ENCODE measurements at regions not wholly inside any gene's neighbourhood (a gene's known extent, or its start where the extent isn't known, plus 50 kb on each side); places are given as distances from the start of the nearest gene placed in this dataset.

GRCh38 chr10:131021246-131021895 lies 290.1 kb downstream of the TCERG1L start:
- no peak overlapping the region for H3K4me3 Mint-ChIP-seq
- no peaks in the 10 kb centered on the region for H3F3A ChIP-seq (replicated peaks; ENCODE audit: low read depth)
- no peaks in the 10 kb centered on the region for H3K9me2 ChIP-seq (ENCODE audit: insufficient read depth)
- no peak overlapping the region for H3K4me3 ChIP-seq
- H3K4me2 ChIP-seq = no peak overlapping the region
- H3K9me3 Mint-ChIP-seq = peaks cover 83% of the 10 kb centered on the region
- no peak overlapping the region for H3K27ac Mint-ChIP-seq
- no peaks in the 10 kb centered on the region for H3K4me1 Mint-ChIP-seq
- ATAC-seq (no peak), DNase-seq (ENCODE audit: low spot score) (no peak)
- TF ChIP-seq, protein P1, sequence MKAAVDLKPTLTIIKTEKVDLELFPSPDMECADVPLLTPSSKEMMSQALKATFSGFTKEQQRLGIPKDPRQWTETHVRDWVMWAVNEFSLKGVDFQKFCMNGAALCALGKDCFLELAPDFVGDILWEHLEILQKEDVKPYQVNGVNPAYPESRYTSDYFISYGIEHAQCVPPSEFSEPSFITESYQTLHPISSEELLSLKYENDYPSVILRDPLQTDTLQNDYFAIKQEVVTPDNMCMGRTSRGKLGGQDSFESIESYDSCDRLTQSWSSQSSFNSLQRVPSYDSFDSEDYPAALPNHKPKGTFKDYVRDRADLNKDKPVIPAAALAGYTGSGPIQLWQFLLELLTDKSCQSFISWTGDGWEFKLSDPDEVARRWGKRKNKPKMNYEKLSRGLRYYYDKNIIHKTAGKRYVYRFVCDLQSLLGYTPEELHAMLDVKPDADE (IDR thresholded peaks at IDR 0.05) = no peak
- TF ChIP-seq ZNF462 (CRISPR knock-in tag; IDR thresholded peaks at IDR 0.05) (no peak), NANOG (IDR thresholded peaks at IDR 0.05; ENCODE audit: borderline replicate concordance) (no peak)
- H3K27me3 ChIP-seq (ENCODE audit: insufficient read depth) = no peaks in the 10 kb centered on the region
- no peaks in the 10 kb centered on the region for H3K36me3 ChIP-seq (ENCODE audit: insufficient read depth)
- peaks cover 19% of the 10 kb centered on the region for H3K27me3 Mint-ChIP-seq (ENCODE audit: insufficient read depth, low read depth, poor library complexity)
- H3K4me1 ChIP-seq (ENCODE audit: insufficient read depth) = no peaks in the 10 kb centered on the region
- H3K36me3 Mint-ChIP-seq (ENCODE audit: low read depth) = peaks cover 20% of the 10 kb centered on the region
- no peaks in the 10 kb centered on the region for H4K20me1 ChIP-seq (replicated peaks; ENCODE audit: insufficient read depth)
- H3K79me2 ChIP-seq (replicated peaks; ENCODE audit: insufficient read depth) = no peaks in the 10 kb centered on the region
- H3K27ac ChIP-seq (ENCODE audit: low read depth) = no peak overlapping the region
- H2AFZ ChIP-seq = no peak overlapping the region

- no peaks in the 10 kb centered on the region for H3K4me1 Mint-ChIP-seq
- ATAC-seq = no peak
- H3K9me2 ChIP-seq (ENCODE audit: insufficient read depth) = no peaks in the 10 kb centered on the region
- H3K9me3 Mint-ChIP-seq = peaks cover 82% of the 10 kb centered on the region
- H3K27ac Mint-ChIP-seq = no peak overlapping the region
- no peaks in the 10 kb centered on the region for H3K79me2 ChIP-seq (replicated peaks; ENCODE audit: insufficient read depth)
- H3K4me3 ChIP-seq = no peak overlapping the region
- peaks cover 19% of the 10 kb centered on the region for H3K27me3 Mint-ChIP-seq (ENCODE audit: insufficient read depth, low read depth, poor library complexity)
- no peaks in the 10 kb centered on the region for H3F3A ChIP-seq (replicated peaks; ENCODE audit: low read depth)
- no peak overlapping the region for H3K4me2 ChIP-seq
- peaks cover 20% of the 10 kb centered on the region for H3K36me3 Mint-ChIP-seq (ENCODE audit: low read depth)
- H4K20me1 ChIP-seq (replicated peaks; ENCODE audit: insufficient read depth) = no peaks in the 10 kb centered on the region
- no peaks in the 10 kb centered on the region for H3K4me1 ChIP-seq (ENCODE audit: insufficient read depth)
- no peak overlapping the region for H2AFZ ChIP-seq
- H3K27me3 ChIP-seq (ENCODE audit: insufficient read depth) = no peaks in the 10 kb centered on the region
- no peak overlapping the region for H3K27ac ChIP-seq (ENCODE audit: low read depth)
- no peaks in the 10 kb centered on the region for H3K36me3 ChIP-seq (ENCODE audit: insufficient read depth)
- no peak overlapping the region for H3K4me3 Mint-ChIP-seq
- DNase-seq (ENCODE audit: low spot score) = no peak
- TF ChIP-seq POLR2AphosphoS5 (IDR thresholded peaks at IDR 0.05; ENCODE audit: low read depth) = no peak
- TF ChIP-seq JUNB (IDR thresholded peaks at IDR 0.05; ENCODE audit: unreplicated experiment) = no peak
- TF ChIP-seq, protein P1 (IDR thresholded peaks at IDR 0.05) = no peak
- no peak for TF ChIP-seq EZH2phosphoT487 (IDR thresholded peaks at IDR 0.05; ENCODE audit: unreplicated experiment)
Observed at GRCh38 chr10:131021969-131022368, 289.6 kb downstream of the TCERG1L start.

All from GM23338 (cell line).